HL-60 (cell line): ENCODE measurements at regions not wholly inside any gene's neighbourhood (a gene's known extent, or its start where the extent isn't known, plus 50 kb on each side); places are given as distances from the start of the nearest gene placed in this dataset.

Experiments used
- DNase-seq, 2 experiments: peaks; one replicate each; pipeline ENCODE4 v3.0.0-alpha.2; 2010 to 2020; ENCODE audit warnings: low read depth in 1 of 2, low spot score in 1 of 2
- H3K27ac ChIP-seq: fragments of 250-450 bp; sonication (Bioruptor Pico); replicated peaks from 2 replicates; pipeline ENCODE4 v1.5.1; 2020; ENCODE audit warnings: mild to moderate bottlenecking, moderate library complexity
- H3K27me3 ChIP-seq: fragments of 250-450 bp; sonication (Bioruptor Pico); 2 replicates; pipeline ENCODE4 v1.5.1; 2021; ENCODE audit warnings: mild to moderate bottlenecking, moderate library complexity; ENCODE audit not compliant: insufficient read depth, poor library complexity, severe bottlenecking
- H3K4me3 ChIP-seq: replicated peaks from 2 replicates; pipeline ENCODE4 v1.5.1; 2011; ENCODE audit warnings: mild to moderate bottlenecking, control low read depth, low read length; ENCODE audit not compliant: insufficient read depth
- CTCF ChIP-seq: IDR thresholded peaks from one replicate; pipeline ENCODE4 v1.5.1; 2011; ENCODE audit warnings: low read length, control low read depth, inconsistent platforms; ENCODE audit not compliant: insufficient read depth
- GABPA ChIP-seq: IDR thresholded peaks from 2 replicates; pipeline ENCODE4 v1.6.1; 2012; ENCODE audit warnings: low read depth
- POLR2AphosphoS5 ChIP-seq: IDR thresholded peaks from 2 replicates; pipeline ENCODE4 v1.6.1; 2012; ENCODE audit warnings: low read depth
- REST ChIP-seq: IDR thresholded peaks from 2 replicates; pipeline ENCODE4 v1.6.1; 2012; ENCODE audit warnings: low read depth; ENCODE audit not compliant: insufficient replicate concordance
- SPI1 ChIP-seq: IDR thresholded peaks from 2 replicates; pipeline ENCODE4 v1.6.1; 2012; ENCODE audit warnings: low read depth, mild to moderate bottlenecking, borderline replicate concordance

- H3K27ac ChIP-seq: no peak overlapping the region
- H3K27me3 ChIP-seq: no peaks in the 10 kb centered on the region
- TF ChIP-seq REST (no peak), CTCF (no peak), GABPA (no peak), SPI1 (no peak), POLR2AphosphoS5 (no peak)
Observed at GRCh38 chr10:78645975-78646374, 422.8 kb upstream of the ZMIZ1 start.

GRCh38 chr10:78648256-78648860 lies 420.4 kb upstream of the ZMIZ1 start:
- Histone ChIP-seq H3K4me3 (no peak overlapping the region), H3K27ac (no peak overlapping the region), H3K27me3 (no peaks in the 10 kb centered on the region)
- DNase-seq: no peak
- TF ChIP-seq GABPA (no peak), CTCF (no peak), POLR2AphosphoS5 (no peak), SPI1 (no peak), REST (no peak)

More at GRCh38 chr10:78645975-78646374, 422.8 kb upstream of the ZMIZ1 start:
- no peak overlapping the region for H3K4me3 ChIP-seq
- DNase-seq: no peak

- Histone ChIP-seq H3K4me3 (no peak overlapping the region), H3K27ac (no peak overlapping the region), H3K27me3 (no peaks in the 10 kb centered on the region)
- no peak for DNase-seq
- TF ChIP-seq SPI1 (no peak), REST (no peak), POLR2AphosphoS5 (no peak), CTCF (no peak), GABPA (no peak)
Observed at GRCh38 chr10:78649429-78649828, 419.3 kb upstream of the ZMIZ1 start.
